Heart left ventricle (tissue), 16 donors: ENCODE measurements at regions not wholly inside any gene's neighbourhood (a gene's known extent, or its start where the extent isn't known, plus 50 kb on each side); places are given as distances from the start of the nearest gene placed in this dataset.

Experiments
- ATAC-seq, 4 donors: fragments of 200-7000 bp; cut with Tn5 transposase; one replicate each; pipeline ENCODE4 v1.9.1; 2020 to 2022; ENCODE audit warnings: moderate library complexity in 4 of 4, mild to moderate bottlenecking in 3 of 4, moderate number of reproducible peaks in 1 of 4
- DNase-seq, 5 donors: peaks; one replicate each; pipeline ENCODE4 v3.0.0-alpha.2; 2020
- H3K27ac ChIP-seq, 12 donors: fragments of 200-600 bp; sonication (generic) in 4 of 12; one replicate each; pipeline versions ENCODE4 v1.5.0 to v1.8.0; 2016 to 2022; ENCODE audit warnings: mild to moderate bottlenecking in 2 of 12
- H3K27me3 ChIP-seq, 9 donors: fragments of 200-600 bp; sonication (generic) in 2 of 9; one replicate each; pipeline versions ENCODE4 v1.5.1 to v1.8.0; 2016 to 2022; ENCODE audit warnings: mild to moderate bottlenecking in 3 of 9
- H3K36me3 ChIP-seq, 9 donors: fragments of 200-600 bp; sonication (generic) in 2 of 9; one replicate each; pipeline versions ENCODE4 v1.5.0 to v1.8.0; 2018 to 2022; ENCODE audit warnings: mild to moderate bottlenecking in 2 of 9
- H3K4me1 ChIP-seq, 12 donors: fragments of 200-600 bp; sonication (generic) in 4 of 12; one replicate each; pipeline versions ENCODE4 v1.5.0 to v1.8.0; 2016 to 2022; ENCODE audit warnings: mild to moderate bottlenecking in 3 of 12
- H3K4me3 ChIP-seq, 12 donors: fragments of 200-600 bp; sonication (generic) in 4 of 12; one replicate each; pipeline versions ENCODE4 v1.5.0 to v1.8.0; 2017 to 2022; ENCODE audit warnings: mild to moderate bottlenecking in 9 of 12, moderate library complexity in 4 of 12
- H3K9me3 ChIP-seq, 12 donors: fragments of 200-600 bp; sonication (generic) in 4 of 12; one replicate each; pipeline versions ENCODE4 v1.5.0 to v1.8.0; 2016 to 2022; ENCODE audit warnings: mild to moderate bottlenecking in 1 of 12
- CTCF ChIP-seq, 12 donors: fragments of 200-600 bp; sonication (generic) in 4 of 12; IDR thresholded peaks; one replicate each; pipeline versions ENCODE4 v1.5.0 to v1.8.0; 2018 to 2022; ENCODE audit warnings: antibody characterized with exemption in 12 of 12, mild to moderate bottlenecking in 5 of 12
- POLR2A ChIP-seq, 2 donors: fragments of 450-650 bp; IDR thresholded peaks; one replicate each; pipeline ENCODE4 v1.6.1; 2017; ENCODE audit warnings: antibody characterized with exemption in 2 of 2, mild to moderate bottlenecking in 2 of 2, moderate library complexity in 2 of 2
- WGBS, 4 donors: extraction: QIAGEN DNeasy Blood & Tissue Kit in 2 of 4; methylation state at CpG; one replicate each; pipeline versions ENCODE4 v1.1.5 to v1.1.7; 2013 to 2018; 5-methylcytosine and 5-hydroxymethylcytosine counted together
- intact Hi-C, 10 donors: fragments of 100-400 bp; cut with DNase I; formaldehyde crosslinking; loops; one replicate each; pipeline versions ENCODE4 v1.11.1 to v1.14.2; 2022
- donor health status: ischemic (EF 13 %, LVEDD 7.1; RV severe dilation, severe dysfunction).
- donor health status: healthy with polysubstance abuse.
- donor health status: DM: no; HTN: yes; CAD: no.
- donor health status: DM: no; HTN: no; CAD: no.
- donor health status: ischemic (EF 25% LVEDD 6.9; RV normal size, moderate dysfunction).
- donor health status: ischemic (EF 25% LVEDD 5.7; RV mildly dilated, moderate dysfunction).
- donor health status: healthy.
- donor health status: DM: yes; HTN: yes; CAD: no.
- donor health status: ischemic (EF 35%, LVEDD 5.7; RV mildly dilated, moderate dysfunction).
- donor health status: nonischemic (EF 11% LVEDD 7.7; RV severe dilation, severe dysfunction).
- donor health status: DM: yes; HTN: yes; CAD: no.
- donor health status: PGD.
- donor health status: ischemic (EF 29% LVEDD 5.4; RV normal size, mild dysfunction).
- donor health status: nonischemic (EF 23%, LVEDD 6.1; RV moderate dilation, normal function).

- ATAC-seq (no peak), DNase-seq (no peak)
- Histone ChIP-seq H3K4me3 (no peak overlapping the region), H3K9me3 (peaks cover 0 to 5% (median 0%) of the 10 kb centered on the region in 12 donors), H3K36me3 (no peaks in the 10 kb centered on the region), H3K27me3 (no peaks in the 10 kb centered on the region), H3K4me1 (no peaks in the 10 kb centered on the region), H3K27ac (no peak overlapping the region)
- intact Hi-C loops: no loop called here
- WGBS, 4 donors: 39 to 59% (median 54%) methylated on average over 2 of the region's 2 CpGs
- TF ChIP-seq POLR2A (IDR thresholded peaks at IDR 0.05) (no peak), CTCF (IDR thresholded peaks at IDR 0.05) (no peak)
Observed at GRCh38 chr6:130306377-130306776, 59.4 kb upstream of the TMEM200A start.

GRCh38 chr6:130303431-130303830, 62.4 kb upstream of the TMEM200A start:
- Histone ChIP-seq H3K27ac (no peak overlapping the region), H3K27me3 (no peaks in the 10 kb centered on the region), H3K4me1 (no peaks in the 10 kb centered on the region), H3K9me3 (peaks cover 0 to 5% (median 0%) of the 10 kb centered on the region in 12 donors), H3K36me3 (no peaks in the 10 kb centered on the region), H3K4me3 (no peak overlapping the region)
- intact Hi-C loops: no loop called here
- no peak for TF ChIP-seq CTCF (IDR thresholded peaks at IDR 0.05)
- TF ChIP-seq POLR2A (IDR thresholded peaks at IDR 0.05): no peak
- DNase-seq (no peak), ATAC-seq (no peak)

- TF ChIP-seq CTCF (IDR thresholded peaks at IDR 0.05) (no peak), POLR2A (IDR thresholded peaks at IDR 0.05) (no peak)
- Histone ChIP-seq H3K27ac (no peak overlapping the region), H3K4me3 (no peak overlapping the region), H3K9me3 (peaks cover 0 to 13% (median 0%) of the 10 kb centered on the region in 12 donors), H3K4me1 (no peaks in the 10 kb centered on the region), H3K27me3 (no peaks in the 10 kb centered on the region), H3K36me3 (no peaks in the 10 kb centered on the region)
- DNase-seq: no peak
- no peak for ATAC-seq
- intact Hi-C loops: no loop called here
- 85 to 89% (median 85%) methylated on average over 6 of the region's 6 CpGs for WGBS, 4 donors
Observed at GRCh38 chr6:130298258-130298657, 67.6 kb upstream of the TMEM200A start.

GRCh38 chr6:130296854-130297253, 69.0 kb upstream of the TMEM200A start:
- Histone ChIP-seq H3K27ac (no peak overlapping the region), H3K9me3 (peaks cover 0 to 9% (median 0%) of the 10 kb centered on the region in 12 donors), H3K4me1 (no peaks in the 10 kb centered on the region), H3K27me3 (no peaks in the 10 kb centered on the region), H3K36me3 (no peaks in the 10 kb centered on the region), H3K4me3 (no peak overlapping the region)
- no peak for DNase-seq
- intact Hi-C loops: no loop called here
- WGBS, 4 donors: 23 to 73% (median 47%) methylated on average over 1 of the region's 1 CpG
- no peak for ATAC-seq
- TF ChIP-seq CTCF (IDR thresholded peaks at IDR 0.05): no peak
- TF ChIP-seq POLR2A (IDR thresholded peaks at IDR 0.05): no peak
